Activated CD4-positive, alpha-beta T cell treated with anti-CD3 and anti-CD28 coated beads, Interleukin-2, amount 50 U/mL, for 48 hours (primary cell): ENCODE measurements at regions not wholly inside any gene's neighbourhood (a gene's known extent, or its start where the extent isn't known, plus 50 kb on each side); places are given as distances from the start of the nearest gene placed in this dataset.
"Not testable (repeated sequence)": the region's sequence is repeated elsewhere in the genome, so short reads cannot be mapped to it uniquely, and the experiment has no call there.

ENCODE experiments used
- DNase-seq, 2 experiments: peaks; one replicate each; pipeline ENCODE4 v3.0.0-alpha.2; 2020

DNA sequence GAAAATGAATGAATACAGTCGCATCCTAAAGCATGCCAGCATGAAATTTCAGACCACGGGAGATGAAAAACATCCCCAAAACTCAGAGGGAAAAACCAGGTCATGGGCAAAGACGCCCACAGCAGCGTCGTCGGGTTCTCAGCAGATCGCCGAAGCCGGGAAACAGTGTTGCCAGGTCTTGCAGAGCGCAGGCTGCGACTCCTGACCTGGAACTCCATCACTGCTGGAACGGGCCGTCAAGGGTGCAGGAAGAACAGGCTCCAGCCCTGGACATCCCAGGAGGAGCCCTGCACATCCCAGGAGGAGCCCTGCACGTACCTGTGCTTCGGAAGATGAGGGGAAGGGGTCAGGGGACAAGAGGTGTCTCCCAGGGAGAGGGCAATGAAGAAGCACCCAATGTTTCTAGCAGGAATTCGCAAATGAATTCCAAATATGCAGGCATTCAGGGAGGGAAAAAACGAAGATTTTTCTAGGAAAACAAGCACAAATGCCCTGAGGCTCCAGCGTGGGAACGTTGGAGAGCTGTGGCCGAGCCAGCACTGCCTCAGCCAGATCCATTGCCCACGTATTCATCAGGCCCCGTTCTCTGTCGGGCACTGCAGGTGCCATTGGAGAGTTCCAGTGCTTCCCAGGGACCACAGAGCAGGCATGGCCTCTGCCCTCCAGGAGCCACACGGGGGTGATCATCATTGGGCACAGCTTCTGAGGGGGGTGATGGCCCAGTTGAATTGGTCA, 1110.4 kb downstream of the BRD1 start:
- no peak for DNase-seq

DNA sequence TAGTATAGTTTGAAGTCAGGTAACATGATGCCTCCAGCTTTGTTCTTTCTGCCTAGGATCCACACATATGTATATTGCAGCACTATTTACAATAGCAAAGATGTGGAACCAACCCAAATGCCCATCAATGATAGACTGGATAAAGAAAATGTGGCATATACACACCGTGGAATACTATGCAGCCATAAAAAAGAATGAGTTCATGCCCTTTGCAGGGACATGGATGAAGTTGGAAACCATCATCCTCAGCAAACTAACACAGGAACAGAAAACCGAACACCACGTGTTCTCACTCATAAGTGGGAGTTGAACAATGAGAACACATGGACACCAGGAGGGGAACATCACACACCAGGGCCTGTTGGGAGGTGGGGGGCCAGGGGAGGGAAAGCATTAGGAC, 1111.5 kb downstream of the BRD1 start:
- not testable (repeated sequence) for DNase-seq

- DNase-seq, result no peak
Measured at GRCh38 chr22:48715511-48715910, 1112.2 kb downstream of the BRD1 start.

GRCh38 chr22:48714231-48714630, 1113.4 kb downstream of the BRD1 start:
- no peak for DNase-seq

DNA sequence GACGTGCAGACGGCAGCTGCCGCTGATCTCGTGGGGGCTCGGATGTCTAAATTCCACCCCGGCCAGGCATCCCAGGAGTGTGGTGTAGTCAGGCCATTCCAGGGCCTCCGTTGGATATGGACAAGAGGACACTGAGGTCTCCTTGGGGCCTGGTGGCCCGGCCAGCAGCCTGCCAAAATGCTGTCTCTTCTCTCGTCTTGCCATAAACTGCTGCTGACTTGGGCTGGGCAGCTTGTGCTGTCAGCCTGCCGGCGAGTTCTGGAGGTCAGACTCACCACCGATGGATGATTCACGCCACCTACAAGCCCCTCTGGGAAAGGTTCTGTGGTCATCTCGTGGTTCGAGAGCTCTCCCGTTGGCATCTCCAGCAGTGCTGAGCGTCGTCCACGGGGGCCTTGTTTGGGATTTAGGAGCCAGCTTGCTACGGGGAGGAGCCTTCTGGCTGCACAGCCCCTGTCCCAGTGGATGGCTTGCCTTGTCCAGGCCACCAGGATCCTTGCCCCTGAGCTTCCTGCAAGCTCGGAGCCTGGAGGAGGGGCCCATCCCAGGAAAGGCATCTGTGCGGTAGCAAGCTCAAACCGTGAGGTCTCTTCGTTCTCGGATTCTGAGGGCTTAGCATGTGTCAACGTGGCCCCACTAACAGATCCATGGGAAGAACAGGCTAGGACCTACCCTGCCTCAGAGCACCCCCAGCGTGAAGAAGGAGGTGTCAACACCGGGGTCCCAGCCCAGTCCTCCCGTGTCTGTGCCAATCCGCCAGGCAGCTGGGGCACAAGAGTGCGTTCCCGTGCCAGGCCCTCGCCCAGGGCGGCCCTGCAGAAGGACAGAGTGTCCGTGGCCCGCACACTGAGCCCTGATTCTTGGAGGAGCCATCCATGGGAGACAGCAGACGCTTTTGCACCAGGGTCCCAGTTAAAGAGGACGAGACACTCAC, 1114.1 kb downstream of the BRD1 start:
- no peak for DNase-seq

DNA sequence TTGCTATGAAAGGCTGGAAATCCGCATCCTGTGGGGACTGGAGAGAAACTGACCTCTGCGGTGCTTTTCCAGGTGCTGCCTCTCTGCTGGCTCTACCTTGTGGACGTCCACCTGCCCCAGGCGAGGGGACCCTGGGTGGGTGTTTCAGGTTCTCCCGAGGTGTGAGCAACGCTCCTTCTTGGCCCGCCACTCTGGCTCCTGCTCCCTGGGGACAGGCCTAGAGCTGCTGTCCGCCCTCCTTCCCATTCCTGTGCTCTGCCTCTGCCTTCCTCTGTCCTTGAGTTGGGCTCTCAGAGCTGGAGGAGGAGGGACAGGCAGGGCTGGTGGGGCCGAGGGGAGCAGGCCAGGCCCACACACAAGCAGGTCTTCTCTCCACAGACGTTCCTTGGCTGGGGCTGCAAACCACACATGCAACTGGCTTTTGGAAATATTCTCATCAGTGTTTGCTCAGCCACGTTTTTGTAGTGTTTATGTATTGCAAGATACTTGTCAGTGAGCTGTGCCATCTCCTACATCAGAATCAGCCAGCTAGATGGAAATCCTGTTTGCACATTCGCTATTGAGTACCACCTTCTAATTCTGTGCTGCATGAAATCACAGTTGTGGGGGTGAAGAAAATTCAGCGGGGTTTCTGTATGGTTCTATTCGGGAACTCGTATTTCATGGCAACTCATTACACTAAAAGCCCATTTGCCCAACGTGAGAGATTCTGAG, 1115.0 kb downstream of the BRD1 start:
- no peak for DNase-seq

GRCh38 chr22:48711669-48712068, 1116.0 kb downstream of the BRD1 start:
- DNase-seq, result no peak

GRCh38 chr22:48711031-48711431, 1116.6 kb downstream of the BRD1 start:
- DNase-seq, result no peak

DNA sequence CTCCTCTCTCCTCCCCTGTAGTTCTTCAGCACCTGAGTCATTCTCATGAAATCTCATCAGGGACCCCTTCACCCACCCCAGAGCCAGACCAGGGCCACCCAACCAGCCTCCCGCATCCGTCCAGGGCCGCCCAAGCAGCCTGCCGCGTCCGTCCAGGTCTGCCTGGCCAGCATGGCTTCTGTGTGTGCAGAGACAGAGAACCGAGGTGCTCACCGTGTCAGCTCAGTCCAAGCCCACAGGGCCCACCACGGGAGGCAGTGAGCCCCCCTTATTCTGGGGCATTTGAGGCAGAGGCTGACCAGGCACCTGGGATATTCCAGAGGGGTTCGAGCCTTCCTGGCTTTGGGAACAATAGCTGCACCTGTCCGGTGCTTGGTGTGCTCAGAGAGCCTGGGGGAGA, 1117.3 kb downstream of the BRD1 start:
- no peak for DNase-seq

DNA sequence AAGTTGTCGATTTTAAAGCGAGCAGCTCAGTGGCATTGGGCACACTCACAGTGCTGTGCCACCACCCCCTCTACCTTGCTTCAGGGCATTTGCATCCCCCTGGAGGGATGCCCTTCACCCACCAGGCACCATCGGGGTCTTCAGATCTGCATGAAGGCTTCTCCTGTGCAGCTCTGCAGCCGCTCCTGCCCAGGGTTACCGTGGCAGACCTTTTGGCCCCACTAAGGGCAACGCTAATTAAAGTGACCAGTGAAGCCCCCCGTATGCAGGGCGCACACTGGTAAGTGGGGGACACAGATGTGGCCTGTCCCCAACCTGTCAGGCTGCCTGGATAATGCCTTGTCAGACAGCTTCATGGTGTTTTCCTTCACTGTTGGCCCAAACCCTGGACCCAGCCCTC, 1117.7 kb downstream of the BRD1 start:
- DNase-seq, result no peak

DNA sequence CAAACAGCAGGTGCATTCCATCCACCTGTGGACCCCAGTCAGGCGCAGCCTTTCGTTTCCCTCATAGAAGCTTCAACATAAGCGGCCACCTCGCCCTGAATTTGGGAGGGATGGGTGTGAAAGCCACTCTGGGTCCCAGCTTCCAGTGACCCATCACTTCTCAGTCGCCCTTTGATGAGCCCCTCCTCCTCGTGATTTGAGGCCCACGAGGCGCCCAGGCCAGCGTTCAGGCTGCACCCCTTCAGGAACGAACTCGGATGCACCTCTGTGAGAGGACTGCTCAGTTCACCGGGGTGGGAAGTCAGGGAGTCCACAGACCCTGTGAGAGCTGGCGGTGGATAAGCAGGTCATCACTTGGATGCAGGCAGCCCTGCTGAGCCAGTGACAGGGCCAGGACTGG, 1118.2 kb downstream of the BRD1 start:
- no peak for DNase-seq

DNA sequence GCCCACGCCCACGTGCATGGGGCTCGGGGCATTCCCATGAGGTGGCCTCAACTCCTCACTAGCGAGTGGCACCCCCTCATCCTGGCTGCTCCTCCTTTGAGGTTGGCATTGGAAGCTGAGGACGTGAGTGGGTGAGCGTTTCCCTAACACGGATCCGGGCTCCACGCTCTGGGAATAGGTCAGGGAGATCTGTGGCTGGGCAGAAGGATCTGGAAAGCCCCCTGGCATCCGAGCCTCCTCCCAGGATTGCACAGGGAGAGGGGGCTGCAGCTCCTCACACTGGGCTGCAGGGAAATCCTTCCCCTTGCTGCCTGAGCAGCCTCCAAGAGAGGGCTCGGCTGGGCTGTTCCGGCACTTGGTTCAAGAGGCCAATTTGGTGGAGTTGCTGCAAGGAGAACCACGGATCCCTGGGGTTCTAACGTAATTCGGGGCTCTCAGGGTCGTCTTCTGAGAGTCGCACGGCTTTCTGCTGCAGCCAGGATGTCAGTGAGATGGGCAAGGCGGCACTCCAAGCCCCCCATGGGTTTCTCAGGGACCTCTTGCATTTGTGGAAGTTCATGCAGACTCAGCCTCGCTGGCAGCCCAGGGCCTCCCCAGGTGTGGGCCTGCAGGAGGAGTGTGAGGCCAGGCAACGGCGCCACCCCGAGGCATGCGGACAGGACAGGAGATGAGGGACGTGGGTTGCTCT, 1119.0 kb downstream of the BRD1 start:
- no peak for DNase-seq

- DNase-seq, result no peak
Measured at GRCh38 chr22:48707763-48708557, 1119.7 kb downstream of the BRD1 start.

GRCh38 chr22:48706934-48707762, 1120.5 kb downstream of the BRD1 start:
- DNase-seq, result no peak

DNA sequence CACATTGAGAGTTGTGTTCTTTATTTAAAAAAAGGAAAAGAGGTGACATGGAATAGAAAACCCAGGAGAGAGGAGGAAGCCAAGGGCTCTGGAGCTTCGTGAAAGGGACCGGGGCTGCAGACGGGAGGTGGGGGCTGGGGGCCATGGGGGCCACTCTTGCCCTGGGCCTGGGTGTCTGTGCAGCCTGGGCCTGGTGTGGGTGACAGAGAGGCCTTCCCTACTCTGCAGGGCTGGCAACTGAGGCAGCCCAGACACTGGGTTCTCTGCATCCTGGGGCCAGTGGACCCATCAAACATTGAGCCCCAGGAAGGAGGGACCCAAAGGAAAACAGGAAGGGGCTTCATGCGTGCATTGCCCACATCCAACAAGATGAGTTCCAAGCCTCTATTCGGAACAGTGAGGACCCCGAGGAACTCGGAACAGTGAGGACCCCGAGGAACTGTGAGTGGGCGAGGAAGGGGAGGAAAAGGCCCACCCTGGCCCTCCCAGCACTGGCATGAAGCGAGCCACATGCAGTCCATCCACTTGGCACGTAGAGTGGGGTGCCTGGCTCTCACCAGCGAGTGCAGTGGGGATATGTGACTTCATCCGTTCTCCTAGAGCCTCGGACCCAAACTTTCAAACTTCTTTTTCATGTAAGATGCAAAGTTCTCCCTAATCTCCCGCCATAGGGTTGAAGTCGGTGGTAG, 1121.6 kb downstream of the BRD1 start:
- DNase-seq, result no peak

DNA sequence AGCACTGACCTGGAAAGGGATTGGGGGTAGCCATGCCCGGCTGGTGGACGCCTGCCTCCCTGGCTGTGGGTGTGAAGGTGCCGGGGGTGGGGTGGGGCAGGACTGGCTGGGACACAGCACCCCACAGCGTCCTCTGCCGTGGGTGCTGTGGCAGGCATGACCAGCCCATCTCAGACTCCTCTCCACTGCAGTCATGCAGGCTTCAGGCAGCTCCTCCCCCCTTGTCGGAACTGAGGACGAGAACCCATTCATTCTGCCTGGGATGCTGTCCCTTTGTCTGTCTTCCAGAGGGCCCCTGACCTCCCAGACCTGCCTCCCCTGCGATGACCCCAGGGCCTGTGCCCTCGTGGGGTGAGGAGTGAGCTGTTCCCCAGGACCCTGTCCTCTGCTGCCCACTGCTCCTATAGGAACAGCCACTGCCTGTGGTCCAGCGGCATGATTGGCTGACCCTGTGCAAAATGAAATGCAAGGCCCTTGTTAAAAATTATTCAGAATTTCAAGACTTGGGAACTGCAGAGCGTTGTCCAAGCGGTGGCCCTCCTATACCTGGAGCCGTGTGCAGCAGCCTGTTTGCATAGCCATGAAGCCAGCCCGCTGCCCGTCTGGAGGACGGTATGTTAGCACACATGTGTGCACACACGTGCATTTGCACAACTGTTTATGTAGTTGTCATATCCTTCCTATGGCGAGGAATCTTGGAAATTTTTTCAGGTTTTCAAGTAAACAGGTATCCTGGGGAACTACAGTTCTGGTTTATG, 1122.3 kb downstream of the BRD1 start:
- DNase-seq, result no peak

DNA sequence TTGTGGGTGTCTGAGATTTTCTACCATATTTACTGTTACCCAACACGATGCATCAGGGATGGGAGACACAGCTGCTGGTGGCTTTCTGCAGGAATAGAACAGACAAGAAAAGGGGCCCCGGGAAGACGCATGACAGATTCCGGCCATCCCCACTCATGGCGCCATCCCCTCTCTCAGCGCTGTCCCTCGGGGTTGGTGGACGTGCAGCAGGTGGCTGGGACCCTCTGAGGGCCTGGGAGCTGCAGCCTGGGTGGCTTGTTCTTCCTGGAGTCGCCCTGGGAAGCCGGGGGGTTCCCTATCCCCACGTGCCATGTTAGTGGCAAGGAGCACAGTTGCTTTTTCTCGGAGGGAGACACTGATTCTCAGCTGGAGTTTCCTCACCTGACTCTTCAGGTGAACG, 1123.3 kb downstream of the BRD1 start:
- no peak for DNase-seq

- DNase-seq, result no peak
Measured at GRCh38 chr22:48703265-48703941, 1124.3 kb downstream of the BRD1 start.
